CD4-positive, alpha-beta T cell treated with Interleukin-21 for 1 hour (primary cell): ENCODE measurements at regions not wholly inside any gene's neighbourhood (a gene's known extent, or its start where the extent isn't known, plus 50 kb on each side); places are given as distances from the start of the nearest gene placed in this dataset.

ENCODE experiments used
- DNase-seq: peaks from one replicate; pipeline ENCODE4 v3.0.0-alpha.2; 2020

GRCh38 chr12:40559865-40560264 lies 132.4 kb upstream of the CNTN1 start:
- no peak for DNase-seq

- DNase-seq: no peak
These were observed 131.4 kb upstream of the CNTN1 start for GRCh38 chr12:40560848-40561247.

- no peak for DNase-seq
These were observed 130.8 kb upstream of the CNTN1 start for GRCh38 chr12:40561395-40561966.

- no peak for DNase-seq
These were observed 127.1 kb upstream of the CNTN1 start for GRCh38 chr12:40565029-40565633.

- no peak for DNase-seq
These were observed 126.0 kb upstream of the CNTN1 start for GRCh38 chr12:40566271-40566670.

GRCh38 chr12:40569626-40570179 lies 122.5 kb upstream of the CNTN1 start:
- DNase-seq: no peak

- no peak for DNase-seq
These were observed 119.2 kb upstream of the CNTN1 start for GRCh38 chr12:40573024-40573423.

- no peak for DNase-seq
These were observed 116.3 kb upstream of the CNTN1 start for GRCh38 chr12:40575987-40576386.

- no peak for DNase-seq
These were observed 114.4 kb upstream of the CNTN1 start for GRCh38 chr12:40577834-40578233.

GRCh38 chr12:40579687-40580086 lies 112.6 kb upstream of the CNTN1 start:
- no peak for DNase-seq

GRCh38 chr12:40580346-40580745 lies 111.9 kb upstream of the CNTN1 start:
- DNase-seq: no peak

GRCh38 chr12:40581889-40582288 lies 110.3 kb upstream of the CNTN1 start:
- no peak for DNase-seq

- no peak for DNase-seq
These were observed 108.5 kb upstream of the CNTN1 start for GRCh38 chr12:40583743-40584142.

- DNase-seq: no peak
These were observed 107.5 kb upstream of the CNTN1 start for GRCh38 chr12:40584763-40585162.

- DNase-seq: no peak
These were observed 105.4 kb upstream of the CNTN1 start for GRCh38 chr12:40586823-40587222.

GRCh38 chr12:40587421-40587820 lies 104.8 kb upstream of the CNTN1 start:
- no peak for DNase-seq

GRCh38 chr12:40587970-40588369 lies 104.3 kb upstream of the CNTN1 start:
- DNase-seq: no peak

GRCh38 chr12:40597133-40597532 lies 95.1 kb upstream of the CNTN1 start:
- no peak for DNase-seq

GRCh38 chr12:40598073-40598472 lies 94.2 kb upstream of the CNTN1 start:
- DNase-seq: no peak

GRCh38 chr12:40602562-40602961 lies 89.7 kb upstream of the CNTN1 start:
- no peak for DNase-seq

- DNase-seq: no peak
These were observed 77.3 kb upstream of the CNTN1 start for GRCh38 chr12:40614923-40615322.

- no peak for DNase-seq
These were observed 76.6 kb upstream of the CNTN1 start for GRCh38 chr12:40615590-40615989.

GRCh38 chr12:40616383-40616915 lies 75.8 kb upstream of the CNTN1 start:
- DNase-seq: no peak

- no peak for DNase-seq
These were observed 73.6 kb upstream of the CNTN1 start for GRCh38 chr12:40618636-40619035.

- no peak for DNase-seq
These were observed 71.6 kb upstream of the CNTN1 start for GRCh38 chr12:40620564-40621019.
